IMR-90 (cell line): ENCODE measurements at regions not wholly inside any gene's neighbourhood (a gene's known extent, or its start where the extent isn't known, plus 50 kb on each side); places are given as distances from the start of the nearest gene placed in this dataset.

ENCODE experiments used
- ATAC-seq: fragments of 200-7000 bp; cut with Tn5 transposase; 2 replicates; pipeline ENCODE4 v1.9.1; 2020; ENCODE audit warnings: low read depth, mild to moderate bottlenecking, moderate library complexity
- BruUV-seq: library from RNA; stranded (reverse); fragments of 400-500 nt; replicated peaks from 2 replicates; lab custom pipeline; 2021; lab: Mats Ljungman, UMichigan
- CTCF ChIA-PET: fragments of 300-600 bp; formaldehyde crosslinking; extraction: SDS; loops from one replicate; lab custom pipeline; 2021; ENCODE audit warnings: antibody characterized with exemption; lab: Yijun Ruan, JAX
- POLR2A ChIA-PET: fragments of 300-600 bp; sonication (Branson Sonifier 250); formaldehyde crosslinking; loops from one replicate; lab custom pipeline; 2022; ENCODE audit warnings: antibody characterized with exemption; ENCODE audit not compliant: unreplicated experiment; lab: Charles Lee
- DNase-seq: peaks from one replicate; pipeline ENCODE4 v3.0.0; 2013
- H2AFZ ChIP-seq: replicated peaks from 2 replicates; pipeline ENCODE3; 2013; ENCODE audit warnings: low read length, mild to moderate bottlenecking; ENCODE audit not compliant: poor library complexity
- H2AK5ac ChIP-seq: 2 replicates; pipeline ENCODE4 v1.6.1; 2013; ENCODE audit warnings: low read depth, low read length, inconsistent platforms
- H2AK9ac ChIP-seq: replicated peaks from 2 replicates; pipeline ENCODE3; 2013; ENCODE audit warnings: mild to moderate bottlenecking, low read depth, low read length, moderate library complexity; ENCODE audit not compliant: poor library complexity
- H2BK120ac ChIP-seq: 2 replicates; pipeline ENCODE4 v1.6.1; 2013; ENCODE audit warnings: low read depth, low read length, inconsistent platforms
- H2BK15ac ChIP-seq: 3 replicates; pipeline ENCODE4 v1.6.1; 2013; ENCODE audit warnings: low read depth, low read length, inconsistent platforms
- H2BK20ac ChIP-seq: 2 replicates; pipeline ENCODE4 v1.6.1; 2013; ENCODE audit warnings: low read depth, mild to moderate bottlenecking, inconsistent platforms, low read length, moderate library complexity
- H2BK5ac ChIP-seq: 2 replicates; pipeline ENCODE4 v1.6.1; 2013; ENCODE audit warnings: mild to moderate bottlenecking, low read depth, low read length, inconsistent platforms; ENCODE audit not compliant: poor library complexity, severe bottlenecking
- H3K14ac ChIP-seq: replicated peaks from 2 replicates; pipeline ENCODE4 v1.6.1; 2013; ENCODE audit warnings: low read depth, low read length, inconsistent platforms
- H3K18ac ChIP-seq: 2 replicates; pipeline ENCODE4 v1.6.1; 2013; ENCODE audit warnings: low read depth, low read length, control low read depth
- H3K23ac ChIP-seq: 2 replicates; pipeline ENCODE4 v1.6.1; 2013; ENCODE audit warnings: low read depth, low read length, inconsistent platforms
- H3K27ac ChIP-seq: 2 replicates; pipeline ENCODE4 v1.5.1; 2013; ENCODE audit warnings: mild to moderate bottlenecking, control low read depth, low read length; ENCODE audit not compliant: insufficient read depth
- H3K27me3 ChIP-seq: 2 replicates; pipeline ENCODE4 v1.6.1; 2013; ENCODE audit warnings: low read length; ENCODE audit not compliant: control insufficient read depth, insufficient read depth
- H3K36me3 ChIP-seq: 2 replicates; pipeline ENCODE4 v1.6.1; 2013; ENCODE audit warnings: low read length, mixed read lengths; ENCODE audit not compliant: control insufficient read depth, insufficient read depth
- H3K4ac ChIP-seq: 2 replicates; pipeline ENCODE4 v1.6.1; 2013; ENCODE audit warnings: low read depth, low read length, inconsistent platforms
- H3K4me1 ChIP-seq: 2 replicates; pipeline ENCODE4 v1.6.1; 2013; ENCODE audit warnings: low read length, mixed read lengths; ENCODE audit not compliant: control insufficient read depth, insufficient read depth
- H3K4me2 ChIP-seq: 2 replicates; pipeline ENCODE4 v1.6.1; 2013; ENCODE audit warnings: low read depth, mild to moderate bottlenecking, control low read depth, low read length, moderate library complexity
- H3K4me3 ChIP-seq: 2 replicates; pipeline ENCODE4 v1.5.1; 2013; ENCODE audit warnings: low read depth, mild to moderate bottlenecking, control low read depth, low read length, moderate library complexity; ENCODE audit not compliant: insufficient read depth
- H3K56ac ChIP-seq: 2 replicates; pipeline ENCODE4 v1.6.1; 2013; ENCODE audit warnings: low read length, inconsistent platforms; ENCODE audit not compliant: insufficient read depth; ENCODE audit errors: extremely low read depth
- H3K79me1 ChIP-seq, 2 experiments: 2 replicates each; pipeline ENCODE4 v1.6.1; 2013; ENCODE audit warnings: low read length in 2 of 2, inconsistent platforms in 1 of 2, low read depth in 1 of 2
- H3K9ac ChIP-seq: 2 replicates; pipeline ENCODE4 v1.6.1; 2013; ENCODE audit warnings: low read depth, low read length, control low read depth
- H3K9me1 ChIP-seq: 2 replicates; pipeline ENCODE4 v1.6.1; 2013; ENCODE audit warnings: low read length, inconsistent platforms; ENCODE audit not compliant: insufficient read depth
- H3K9me3 ChIP-seq: 2 replicates; pipeline ENCODE4 v1.6.1; 2013; ENCODE audit warnings: low read length; ENCODE audit not compliant: control insufficient read depth, insufficient read depth
- H4K20me1 ChIP-seq: 2 replicates; pipeline ENCODE4 v1.6.1; 2013; ENCODE audit warnings: low read length, inconsistent platforms; ENCODE audit not compliant: insufficient read depth
- H4K5ac ChIP-seq: 2 replicates; pipeline ENCODE4 v1.6.1; 2013; ENCODE audit warnings: mild to moderate bottlenecking, low read depth, low read length, control low read depth
- H4K8ac ChIP-seq, 2 experiments: 2 replicates each; pipeline ENCODE4 v1.6.1; 2013; ENCODE audit warnings: low read depth in 2 of 2, low read length in 2 of 2, control low read depth in 1 of 2, inconsistent platforms in 1 of 2
- H4K91ac ChIP-seq: 2 replicates; pipeline ENCODE4 v1.6.1; 2013; ENCODE audit warnings: low read depth, low read length, inconsistent platforms; ENCODE audit not compliant: insufficient read depth
- BHLHE40 ChIP-seq: fragments of 150-350 bp; IDR thresholded peaks from 2 replicates; pipeline ENCODE4 v1.6.1; 2016; ENCODE audit warnings: mild to moderate bottlenecking, low read depth, low read length
- CEBPB ChIP-seq: IDR thresholded peaks from 2 replicates; pipeline ENCODE4 v1.6.1; 2012; ENCODE audit warnings: low read depth, low read length, improper control_type of control experiment
- CHD1 ChIP-seq: IDR thresholded peaks from 2 replicates; pipeline ENCODE4 v1.6.1; 2012; ENCODE audit warnings: low read depth, low read length, improper control_type of control experiment
- CTCF ChIP-seq: conservative IDR thresholded peaks from 2 replicates; pipeline ENCODE4 v1.5.1; 2012; ENCODE audit warnings: mild to moderate bottlenecking, low read depth, low read length, improper control_type of control experiment
- FOS ChIP-seq: fragments of 150-350 bp; IDR thresholded peaks from 2 replicates; pipeline ENCODE4 v1.6.1; 2016; ENCODE audit warnings: low read depth, low read length
- MXI1 ChIP-seq: IDR thresholded peaks from 2 replicates; pipeline ENCODE4 v1.6.1; 2012; ENCODE audit warnings: low read depth, mild to moderate bottlenecking, low read length, moderate library complexity, borderline replicate concordance
- NFE2L2 ChIP-seq: fragments of 150-350 bp; IDR thresholded peaks from 2 replicates; pipeline ENCODE4 v1.6.1; 2016; ENCODE audit warnings: low read depth, mild to moderate bottlenecking, low read length
- SMC3 ChIP-seq: fragments of 150-350 bp; IDR thresholded peaks from 2 replicates; pipeline ENCODE4 v1.6.1; 2016; ENCODE audit warnings: low read depth, mild to moderate bottlenecking, antibody characterized with exemption, low read length, moderate library complexity
- USF2 ChIP-seq: fragments of 150-350 bp; IDR thresholded peaks from 2 replicates; pipeline ENCODE4 v1.6.1; 2017; ENCODE audit warnings: mild to moderate bottlenecking, antibody characterized with exemption, low read length, low read depth
- WGBS, 2 experiments: methylation state at CpG; one replicate each; pipeline versions ENCODE4 v1.1.5 to v1.1.7; 2013; ENCODE audit warnings: missing lambda C conversion rate in 2 of 2; ENCODE audit not compliant: insufficient read length in 1 of 2; ENCODE audit errors: extremely low coverage in 2 of 2; 5-methylcytosine and 5-hydroxymethylcytosine counted together
- dilution Hi-C: fragments of 300-500 bp; cut with HindIII; formaldehyde crosslinking; loops from one replicate; pipeline ENCODE4 v1.14.3; 2018; ENCODE audit warnings: low sequenced_read_pairs; ENCODE audit not compliant: unreplicated experiment
- in situ Hi-C: fragments of 300-500 bp; cut with MboI; formaldehyde crosslinking; loops from 3 replicates; pipeline ENCODE4 v1.14.3; 2019; ENCODE audit warnings: low sequenced_read_pairs, inconsistent platforms, mixed read lengths
- intact Hi-C: fragments of 100-400 bp; cut with micrococcal nuclease; formaldehyde crosslinking; loops from 2 replicates; pipeline ENCODE4 v1.10.0; 2022

GRCh38 chr16:10240854-10241613 lies 58.8 kb upstream of the GRIN2A start:
- no peak overlapping the region for H3K4me3 ChIP-seq
- no peak overlapping the region for H2AK9ac ChIP-seq
- H4K5ac ChIP-seq: no peak overlapping the region
- H2BK120ac ChIP-seq: no peak overlapping the region
- no peak for ATAC-seq
- no peaks in the 10 kb centered on the region for H3K79me1 ChIP-seq
- H2AK5ac ChIP-seq: no peak overlapping the region
- H2AFZ ChIP-seq: no peak overlapping the region
- H3K9ac ChIP-seq: no peak overlapping the region
- no peak overlapping the region for H3K4me2 ChIP-seq
- intact Hi-C loops: no loop called here
- H2BK5ac ChIP-seq: no peak overlapping the region
- in situ Hi-C loops: no loop called here
- H3K14ac ChIP-seq: no peak overlapping the region
- no peak overlapping the region for H3K18ac ChIP-seq
- no peak overlapping the region for H2BK20ac ChIP-seq
- peaks cover 16% of the 10 kb centered on the region for H3K9me3 ChIP-seq
- dilution Hi-C loops: no loop called here
- no peaks in the 10 kb centered on the region for H3K27me3 ChIP-seq
- CTCF ChIA-PET: no interaction called here
- H3K27ac ChIP-seq: no peak overlapping the region
- no peaks in the 10 kb centered on the region for H3K9me1 ChIP-seq
- no TSS peak for BruUV-seq
- POLR2A ChIA-PET: interaction anchor here (0.6 kb wide), 1 partner anchor 1114 kb away, joined by 3 read pairs; no protein-coding TSS in a partner anchor
- H3K4ac ChIP-seq: no peak overlapping the region
- no peak overlapping the region for H3K56ac ChIP-seq
- no peak for DNase-seq
- WGBS, 2 experiments: no CpG with 5 or more reads among the region's 7 CpGs
- H3K23ac ChIP-seq: no peak overlapping the region
- no peaks in the 10 kb centered on the region for H4K20me1 ChIP-seq
- H2BK15ac ChIP-seq: no peak overlapping the region
- no peak for TF ChIP-seq BHLHE40
- TF ChIP-seq SMC3: no peak
- no peak for TF ChIP-seq CHD1
- TF ChIP-seq CEBPB: no peak
- TF ChIP-seq NFE2L2: no peak
- no peak for TF ChIP-seq USF2
- TF ChIP-seq MXI1: no peak
- no peak for TF ChIP-seq CTCF
- TF ChIP-seq FOS: no peak
- H4K91ac ChIP-seq: no peak overlapping the region
- no peaks in the 10 kb centered on the region for H3K36me3 ChIP-seq
- H4K8ac ChIP-seq: no peak overlapping the region
- H3K4me1 ChIP-seq: no peaks in the 10 kb centered on the region
